Activated T-cell treated with anti-CD3 and anti-CD28 coated beads, Interleukin-2, amount 50 U/mL, for 72 hours (primary cell): ENCODE measurements at regions not wholly inside any gene's neighbourhood (a gene's known extent, or its start where the extent isn't known, plus 50 kb on each side); places are given as distances from the start of the nearest gene placed in this dataset.

Source experiments
- ATAC-seq, 2 donors: fragments of 150-1000 bp; cut with Tn5 transposase; replicated peaks in 1 of 2; 2 replicates each; pipeline ENCODE4 v1.10.0; 2021; ENCODE audit warnings: moderate library complexity in 2 of 2, mild to moderate bottlenecking in 1 of 2
- DNase-seq, 2 donors: peaks; one replicate each; pipeline ENCODE4 v3.0.0; 2021 to 2022; ENCODE audit warnings: mixed read lengths in 1 of 2
- H3K27ac Mint-ChIP-seq: one replicate; pipeline ENCODE4 v1.8.0; 2022; ENCODE audit warnings: mild to moderate bottlenecking, moderate library complexity, mixed read lengths
- H3K27me3 Mint-ChIP-seq: one replicate; pipeline ENCODE4 v1.8.0; 2022; ENCODE audit warnings: low read depth, mixed read lengths
- H3K36me3 Mint-ChIP-seq, 2 donors: one replicate each; pipeline ENCODE4 v1.8.0; 2022; ENCODE audit warnings: mixed read lengths in 2 of 2, mild to moderate bottlenecking in 1 of 2; ENCODE audit not compliant: insufficient read depth in 2 of 2
- H3K4me1 Mint-ChIP-seq: one replicate; pipeline ENCODE4 v1.8.0; 2022; ENCODE audit warnings: low read depth, mixed read lengths
- H3K4me3 Mint-ChIP-seq, 2 donors: one replicate each; pipeline ENCODE4 v1.8.0; 2022; ENCODE audit warnings: mild to moderate bottlenecking in 2 of 2, mixed read lengths in 2 of 2, moderate library complexity in 2 of 2
- H3K9me3 Mint-ChIP-seq, 2 donors: one replicate each; pipeline ENCODE4 v1.8.0; 2022; ENCODE audit warnings: mixed read lengths in 2 of 2

- ATAC-seq (peak; percentile 49 to 51), DNase-seq (peak; percentile 41 to 60)
- no peak overlapping the region for H3K27ac Mint-ChIP-seq
- H3K4me1 Mint-ChIP-seq: no peaks in the 10 kb centered on the region
- no peak overlapping the region for H3K4me3 Mint-ChIP-seq
- H3K9me3 Mint-ChIP-seq: no peaks in the 10 kb centered on the region
- no peaks in the 10 kb centered on the region for H3K36me3 Mint-ChIP-seq
- peaks cover 60% of the 10 kb centered on the region for H3K27me3 Mint-ChIP-seq
These were observed 69.2 kb upstream of the CES5A start for GRCh38 chr16:55944377-55944802.

DNA sequence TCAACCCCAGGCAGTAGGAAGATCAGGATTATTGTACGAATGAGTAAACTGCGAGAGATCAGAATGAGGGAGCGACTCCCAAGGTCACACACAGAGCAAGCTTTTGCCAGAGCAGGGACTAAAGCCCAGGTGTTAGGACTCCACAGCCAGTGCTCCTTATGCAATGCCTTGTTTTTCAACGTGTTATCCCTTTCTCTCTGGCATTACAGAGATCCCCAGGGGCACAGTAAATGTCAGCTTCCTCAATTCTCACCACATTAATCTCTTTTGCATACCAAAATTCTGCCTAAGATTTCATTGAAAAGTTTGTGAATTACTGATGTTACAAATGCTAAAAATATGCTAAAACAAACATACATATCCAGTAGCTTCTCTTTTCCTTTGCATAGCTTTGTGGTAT, 68.1 kb upstream of the CES5A start:
- no peak for DNase-seq
- no peaks in the 10 kb centered on the region for H3K36me3 Mint-ChIP-seq
- no peak overlapping the region for H3K4me3 Mint-ChIP-seq
- no peak for ATAC-seq
- no peaks in the 10 kb centered on the region for H3K4me1 Mint-ChIP-seq
- H3K9me3 Mint-ChIP-seq: no peaks in the 10 kb centered on the region
- no peak overlapping the region for H3K27ac Mint-ChIP-seq
- H3K27me3 Mint-ChIP-seq: peaks cover 57% of the 10 kb centered on the region

DNA sequence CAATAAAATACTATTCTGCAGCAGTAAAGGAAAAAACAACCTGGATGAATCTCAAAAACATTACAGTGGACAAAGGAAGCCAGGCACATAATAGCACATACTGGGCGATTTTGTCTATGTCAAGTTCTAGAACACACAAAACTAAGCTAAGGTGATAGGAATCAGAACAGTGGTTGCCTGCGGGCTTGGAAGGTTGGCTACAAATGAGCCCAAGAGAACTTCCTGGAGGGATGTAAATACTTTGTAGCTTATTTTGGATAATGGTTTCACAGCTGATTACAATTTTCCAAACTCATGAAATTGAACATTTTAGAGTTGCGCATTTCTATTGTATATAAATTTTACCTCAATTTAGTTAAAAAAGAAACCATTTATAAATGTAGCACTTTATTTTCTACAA, 67.6 kb upstream of the CES5A start:
- H3K27ac Mint-ChIP-seq: no peak overlapping the region
- H3K27me3 Mint-ChIP-seq: peaks cover 56% of the 10 kb centered on the region
- no peaks in the 10 kb centered on the region for H3K9me3 Mint-ChIP-seq
- no peak for DNase-seq
- no peak for ATAC-seq
- H3K4me1 Mint-ChIP-seq: no peaks in the 10 kb centered on the region
- no peaks in the 10 kb centered on the region for H3K36me3 Mint-ChIP-seq
- H3K4me3 Mint-ChIP-seq: no peak overlapping the region

DNA sequence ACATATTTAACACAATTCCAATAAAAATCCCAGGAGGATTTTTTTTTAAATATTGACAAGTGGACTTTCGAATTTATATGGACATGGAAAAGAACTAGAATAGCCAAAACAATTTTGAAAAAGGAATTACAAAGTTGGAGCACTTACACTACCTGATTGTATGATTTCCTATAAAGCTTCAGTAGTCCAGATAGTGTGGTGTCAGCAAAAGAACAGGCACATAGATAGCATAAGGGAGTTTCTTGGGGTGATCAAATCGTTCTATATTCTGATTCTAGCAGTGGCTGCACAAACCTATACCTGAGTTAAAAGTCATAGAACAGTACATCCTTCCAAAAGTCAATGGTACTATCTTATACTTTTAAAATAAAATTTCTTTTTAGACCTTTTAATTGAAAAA, 66.4 kb upstream of the CES5A start:
- Mint-ChIP-seq H3K27ac (no peak overlapping the region), H3K9me3 (no peaks in the 10 kb centered on the region), H3K4me1 (no peaks in the 10 kb centered on the region), H3K4me3 (no peak overlapping the region), H3K36me3 (peaks cover 0 to 1% of the 10 kb centered on the region in 2 donors), H3K27me3 (peaks cover 46% of the 10 kb centered on the region)
- DNase-seq: no peak
- no peak for ATAC-seq

GRCh38 chr16:55938126-55938525, 63.0 kb upstream of the CES5A start:
- H3K27me3 Mint-ChIP-seq: peaks cover 33% of the 10 kb centered on the region
- ATAC-seq: no peak
- no peak overlapping the region for H3K27ac Mint-ChIP-seq
- H3K9me3 Mint-ChIP-seq: no peaks in the 10 kb centered on the region
- no peak overlapping the region for H3K4me3 Mint-ChIP-seq
- no peaks in the 10 kb centered on the region for H3K4me1 Mint-ChIP-seq
- H3K36me3 Mint-ChIP-seq: peaks cover 0 to 1% of the 10 kb centered on the region in 2 donors
- no peak for DNase-seq

- no peak overlapping the region for H3K27ac Mint-ChIP-seq
- DNase-seq (no peak), ATAC-seq (no peak)
- no peak overlapping the region for H3K4me3 Mint-ChIP-seq
- H3K4me1 Mint-ChIP-seq: no peaks in the 10 kb centered on the region
- peaks cover 0 to 1% of the 10 kb centered on the region in 2 donors for H3K36me3 Mint-ChIP-seq
- H3K9me3 Mint-ChIP-seq: no peaks in the 10 kb centered on the region
- peaks cover 5% of the 10 kb centered on the region for H3K27me3 Mint-ChIP-seq
These were observed 57.9 kb upstream of the CES5A start for GRCh38 chr16:55933038-55933437.

DNA sequence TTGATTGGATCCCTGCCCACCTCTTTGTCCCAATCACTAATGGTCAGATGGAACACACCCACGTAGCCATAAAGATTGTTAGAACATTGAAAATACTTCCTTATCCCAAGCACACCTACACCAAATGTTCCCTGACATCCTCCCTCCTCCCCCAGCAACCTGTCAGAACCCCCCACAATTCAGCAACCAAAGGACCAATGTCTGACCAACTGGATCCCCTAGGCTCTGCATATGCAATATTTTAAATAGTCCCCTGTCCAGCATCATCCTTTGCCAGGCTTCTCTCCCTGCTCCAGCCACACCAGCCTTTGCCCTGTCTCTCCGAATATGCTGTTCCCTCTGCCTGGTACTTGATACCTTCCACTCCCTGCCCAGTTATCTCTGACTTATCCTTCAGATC, 54.9 kb upstream of the CES5A start:
- ATAC-seq (no peak), DNase-seq (no peak)
- Mint-ChIP-seq H3K27me3 (no peaks in the 10 kb centered on the region), H3K4me1 (no peaks in the 10 kb centered on the region), H3K27ac (no peak overlapping the region), H3K4me3 (no peak overlapping the region), H3K36me3 (no peaks in the 10 kb centered on the region), H3K9me3 (no peaks in the 10 kb centered on the region)

DNA sequence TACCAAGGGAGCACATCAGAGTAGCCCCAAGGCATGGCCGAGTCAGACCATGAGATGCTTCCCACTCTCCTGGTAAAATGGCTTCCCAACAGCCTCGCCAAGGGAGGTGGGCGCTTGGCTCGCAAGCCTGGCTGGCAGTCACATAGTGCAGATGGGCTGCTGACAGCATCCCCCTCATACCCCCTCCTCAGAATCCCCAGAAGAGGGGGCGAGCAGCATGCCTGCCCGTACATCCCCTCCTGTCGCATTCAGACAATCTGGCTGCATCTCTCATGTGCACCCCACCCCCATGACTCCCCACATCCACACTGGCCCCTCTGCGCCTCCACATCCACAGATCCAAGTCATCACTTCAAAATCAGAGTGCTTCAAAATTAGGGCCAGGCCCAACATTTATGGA, 54.0 kb upstream of the CES5A start:
- Mint-ChIP-seq H3K4me3 (no peak overlapping the region), H3K27me3 (no peaks in the 10 kb centered on the region), H3K4me1 (no peaks in the 10 kb centered on the region), H3K36me3 (no peaks in the 10 kb centered on the region), H3K27ac (no peak overlapping the region), H3K9me3 (no peaks in the 10 kb centered on the region)
- no peak for DNase-seq
- ATAC-seq: no peak

DNA sequence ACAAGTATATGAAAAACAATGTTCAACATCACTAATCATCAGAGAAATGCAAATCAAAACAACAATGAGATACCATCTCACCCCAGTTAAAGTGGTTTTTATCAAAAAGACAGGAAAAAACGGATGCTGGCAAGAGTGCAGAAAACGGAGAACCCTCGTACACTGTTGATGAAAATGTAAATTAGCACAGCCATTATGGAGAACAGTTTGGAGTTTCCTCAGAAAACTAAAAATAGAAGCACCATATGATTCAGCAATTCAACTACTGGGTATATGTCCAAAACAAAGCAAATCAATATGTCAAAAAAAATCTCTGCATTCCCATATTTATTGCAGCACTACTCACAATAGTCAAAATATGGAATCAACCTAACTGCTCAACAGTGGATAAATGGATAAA, 50.1 kb upstream of the CES5A start:
- DNase-seq (no peak), ATAC-seq (no peak)
- H3K4me1 Mint-ChIP-seq: no peaks in the 10 kb centered on the region
- H3K27ac Mint-ChIP-seq: no peak overlapping the region
- H3K9me3 Mint-ChIP-seq: peaks cover 0 to 5% of the 10 kb centered on the region in 2 donors
- peaks cover 0 to 2% of the 10 kb centered on the region in 2 donors for H3K36me3 Mint-ChIP-seq
- no peak overlapping the region for H3K4me3 Mint-ChIP-seq
- no peaks in the 10 kb centered on the region for H3K27me3 Mint-ChIP-seq
